K562 (cell line): ENCODE measurements at regions not wholly inside any gene's neighbourhood (a gene's known extent, or its start where the extent isn't known, plus 50 kb on each side); places are given as distances from the start of the nearest gene placed in this dataset.

Source experiments
- ATAC-seq: fragments of 200-7000 bp; cut with Tn5 transposase; 3 replicates; pipeline ENCODE4 v1.9.1; 2020; ENCODE audit warnings: moderate library complexity
- BruUV-seq: library from RNA; stranded (reverse); fragments of 400-500 nt; replicated peaks from 2 replicates; lab custom pipeline; 2021; lab: Mats Ljungman, UMichigan
- CTCF ChIA-PET: fragments of 300-600 bp; formaldehyde crosslinking; extraction: SDS; loops from one replicate; lab custom pipeline; 2021; ENCODE audit warnings: low intra/inter-chr PET ratio; lab: Yijun Ruan, JAX
- POLR2A ChIA-PET: fragments of 300-600, 350-650 bp; sonication (Branson Sonifier 250); formaldehyde crosslinking; extraction: SDS; loops from one replicate; lab custom pipeline; 2021; ENCODE audit warnings: antibody characterized with exemption, inconsistent platforms; lab: Yijun Ruan, JAX
- DNase-seq, 4 experiments: peaks; one replicate each; pipeline versions ENCODE4 v3.0.0 to v3.0.0-alpha.2; 2011 to 2018; ENCODE audit warnings: low spot score in 3 of 4, mixed read lengths in 3 of 4; ENCODE audit errors: extremely low read depth in 1 of 4
- FAIRE-seq: peaks from 2 replicates; lab custom pipeline; 2011; peaks lifted over from hg19 to GRCh38; lab: Jason Lieb, UNC
- H2AFZ ChIP-seq: 2 replicates; pipeline ENCODE4 v1.6.0; 2011; ENCODE audit warnings: low read depth, low read length, control low read depth, inconsistent platforms
- H3K27ac ChIP-seq: fragments of 200-600 bp; 3 replicates; pipeline ENCODE4 v1.8.0; 2011; ENCODE audit warnings: low read depth, mild to moderate bottlenecking, control low read depth, inconsistent platforms, low read length, moderate library complexity, mixed read lengths; ENCODE audit errors: extremely low read depth
- H3K27me3 ChIP-seq, 2 experiments: fragments of 300-600 bp in 1 of 2; 2 replicates in 1 of 2; 3 replicates in 1 of 2; pipeline versions ENCODE4 v1.6.0 to v1.8.0; 2011; ENCODE audit warnings: inconsistent platforms in 2 of 2, low read length in 2 of 2, mild to moderate bottlenecking in 1 of 2, mixed read lengths in 1 of 2, moderate library complexity in 1 of 2; ENCODE audit not compliant: control insufficient read depth in 2 of 2, insufficient read depth in 2 of 2
- H3K36me3 ChIP-seq: fragments of 300-600 bp; 3 replicates; pipeline ENCODE4 v1.8.0; 2011; ENCODE audit warnings: mild to moderate bottlenecking, low read length, inconsistent platforms; ENCODE audit not compliant: control insufficient read depth, insufficient read depth
- H3K4me1 ChIP-seq, 2 experiments: fragments of 200-600 bp in 1 of 2; replicated peaks in 1 of 2; 2 replicates in 1 of 2; 3 replicates in 1 of 2; pipeline versions ENCODE4 v1.5.1 to v1.8.0; 2011; ENCODE audit warnings: inconsistent platforms in 2 of 2, low read length in 2 of 2, mild to moderate bottlenecking in 1 of 2, mixed read lengths in 1 of 2, moderate library complexity in 1 of 2; ENCODE audit not compliant: control insufficient read depth in 2 of 2, insufficient read depth in 2 of 2
- H3K4me2 ChIP-seq: 2 replicates; pipeline ENCODE4 v1.6.1; 2011; ENCODE audit warnings: low read length, control low read depth, inconsistent platforms, mixed read lengths; ENCODE audit not compliant: insufficient read depth
- H3K4me3 ChIP-seq: fragments of 200-600 bp; sonication (generic), shearing (Covaris generic); 2 replicates; pipeline ENCODE4 v1.5.1; 2016; ENCODE audit warnings: control low read depth, inconsistent platforms
- H3K79me2 ChIP-seq: fragments of 200-600 bp; 3 replicates; pipeline ENCODE4 v1.8.0; 2011; ENCODE audit warnings: low read length, inconsistent platforms; ENCODE audit not compliant: control insufficient read depth, insufficient read depth
- H3K9ac ChIP-seq, 2 experiments: 2 replicates each; pipeline versions ENCODE4 v1.6.0 to v1.6.1; 2011; ENCODE audit warnings: low read depth in 2 of 2, low read length in 2 of 2, control low read depth in 1 of 2, inconsistent platforms in 1 of 2, mild to moderate bottlenecking in 1 of 2, mixed read lengths in 1 of 2; ENCODE audit not compliant: insufficient read depth in 1 of 2
- H3K9me1 ChIP-seq: one replicate; pipeline ENCODE4 v1.6.0; 2011; ENCODE audit warnings: inconsistent platforms, mild to moderate bottlenecking, low read length, moderate library complexity; ENCODE audit not compliant: control insufficient read depth, insufficient read depth
- H3K9me3 ChIP-seq: replicated peaks from 2 replicates; pipeline ENCODE4 v1.5.1; 2011; ENCODE audit warnings: low read depth, low read length, inconsistent platforms; ENCODE audit not compliant: control insufficient read depth, insufficient read depth
- H4K20me1 ChIP-seq: replicated peaks from 2 replicates; pipeline ENCODE4 v1.6.1; 2011; ENCODE audit warnings: low read length, inconsistent platforms, mixed read lengths; ENCODE audit not compliant: control insufficient read depth, insufficient read depth
- CHD4 ChIP-seq: fragments of 200-600 bp; sonication (generic); IDR thresholded peaks from 3 replicates; pipeline ENCODE4 v1.6.1; 2012; ENCODE audit warnings: low read depth, mild to moderate bottlenecking, mixed read lengths, low read length, inconsistent platforms; ENCODE audit not compliant: insufficient read depth, insufficient replicate concordance, poor library complexity, severe bottlenecking
- FOXK2 ChIP-seq, 2 experiments: fragments of 450-650 bp; IDR thresholded peaks in 1 of 2; conservative IDR thresholded peaks in 1 of 2; 2 replicates each; pipeline ENCODE4 v1.6.1; 2016; ENCODE audit warnings: low read depth in 2 of 2, mild to moderate bottlenecking in 1 of 2
- KAT2B ChIP-seq: IDR thresholded peaks from one replicate; pipeline ENCODE4 v1.6.1; 2012; ENCODE audit warnings: low read depth, mild to moderate bottlenecking, control low read depth, inconsistent platforms, low read length, moderate library complexity
- L3MBTL2 ChIP-seq: fragments of 450-650 bp; IDR thresholded peaks from 2 replicates; pipeline ENCODE4 v1.6.1; 2016; ENCODE audit warnings: mild to moderate bottlenecking, moderate library complexity
- TFAM ChIP-seq: fragments of 250-450 bp; sonication (Bioruptor Pico); conservative IDR thresholded peaks from 2 replicates; pipeline ENCODE4 v1.5.0; 2021; ENCODE audit warnings: mild to moderate bottlenecking, moderate library complexity
- XRCC3 ChIP-seq: fragments of 450-650 bp; IDR thresholded peaks from 2 replicates; pipeline ENCODE4 v1.6.1; 2017; ENCODE audit warnings: mild to moderate bottlenecking, moderate library complexity
- ZNF133 ChIP-seq: fragments of 250-450 bp; sonication (Bioruptor Pico); IDR thresholded peaks from 2 replicates; pipeline ENCODE4 v1.4.0; 2020; ENCODE audit warnings: mild to moderate bottlenecking
- ZNF143 ChIP-seq: sonication (generic); formaldehyde crosslinking; IDR thresholded peaks from 2 replicates; pipeline ENCODE4 v1.9.0; 2022; ENCODE audit warnings: mild to moderate bottlenecking, missing genetic modification reagents
- ZNF274 ChIP-seq: IDR thresholded peaks from 2 replicates; pipeline ENCODE4 v1.6.1; 2011; ENCODE audit warnings: low read depth, mild to moderate bottlenecking, low read length, moderate library complexity, borderline replicate concordance
- ZNF280A ChIP-seq: fragments of 450-650 bp; IDR thresholded peaks from 2 replicates; pipeline ENCODE4 v1.6.1; 2018; ENCODE audit warnings: mild to moderate bottlenecking, low read depth; ENCODE audit not compliant: partially characterized antibody
- ZNF696 ChIP-seq: fragments of 250-450 bp; sonication (Bioruptor Pico); conservative IDR thresholded peaks from 2 replicates; pipeline ENCODE4 v1.4.0; 2020; ENCODE audit warnings: mild to moderate bottlenecking, moderate library complexity
- WGBS: fragments of 100-300 bp; shearing (Covaris generic); methylation state at CpG from one replicate; pipeline ENCODE4 v1.1.6; 2016; ENCODE audit warnings: low coverage, mixed read lengths; ENCODE audit not compliant: insufficient coverage; ENCODE audit errors: missing lambda C conversion rate; 5-methylcytosine and 5-hydroxymethylcytosine counted together
- in situ Hi-C: fragments of 300-500 bp; cut with MboI; formaldehyde crosslinking; loops from 4 replicates; pipeline ENCODE4 v1.15.0; 2018; ENCODE audit warnings: inconsistent platforms, mixed read lengths
- intact Hi-C: fragments of 100-400 bp; cut with micrococcal nuclease; formaldehyde crosslinking; loops from 2 replicates; pipeline ENCODE4 v1.14.2; 2022
- TF ChIP-seq, protein P1 (sequence below): sonication (generic); formaldehyde crosslinking; IDR thresholded peaks from 2 replicates; pipeline ENCODE4 v1.8.0; 2022; ENCODE audit warnings: mild to moderate bottlenecking, missing genetic modification reagents, borderline replicate concordance
- TF ChIP-seq, protein P2 (sequence below), 2 experiments: fragments of 450-650 bp in 1 of 2; IDR thresholded peaks; 2 replicates each; pipeline ENCODE4 v1.6.1; 2011 to 2017; ENCODE audit warnings: low read depth in 2 of 2, antibody characterized with exemption in 1 of 2, borderline replicate concordance in 1 of 2, low read length in 1 of 2, mild to moderate bottlenecking in 1 of 2, mixed read lengths in 1 of 2; ENCODE audit not compliant: control insufficient read depth in 1 of 2
- TF ChIP-seq, protein P3 (sequence below): sonication (generic); formaldehyde crosslinking; IDR thresholded peaks from 2 replicates; pipeline ENCODE4 v1.4.0; 2020; ENCODE audit warnings: mild to moderate bottlenecking, missing genetic modification reagents

- H3K9me1 ChIP-seq: no peaks in the 10 kb centered on the region
- no peak for ATAC-seq
- no peaks in the 10 kb centered on the region for H3K9me3 ChIP-seq
- POLR2A ChIA-PET: interaction anchor here (0.6 kb wide), 1 partner anchor 395 kb away, joined by 3 read pairs; no protein-coding TSS in a partner anchor
- FAIRE-seq: no peak
- H3K36me3 ChIP-seq: no peaks in the 10 kb centered on the region
- H4K20me1 ChIP-seq: no peaks in the 10 kb centered on the region
- DNase-seq: no peak
- H3K4me2 ChIP-seq: no peak overlapping the region
- no peaks in the 10 kb centered on the region for H3K4me1 ChIP-seq
- no peak overlapping the region for H3K4me3 ChIP-seq
- BruUV-seq: no TSS peak
- no peaks in the 10 kb centered on the region for H3K79me2 ChIP-seq
- H3K27ac ChIP-seq: no peak overlapping the region
- CTCF ChIA-PET: no interaction called here
- no peak overlapping the region for H2AFZ ChIP-seq
- in situ Hi-C loops (no loop called here), intact Hi-C loops (no loop called here)
- 0% methylated on average over 6 of the region's 6 CpGs for WGBS
- peaks cover 3 to 25% of the 10 kb centered on the region in 2 experiments for H3K27me3 ChIP-seq
- no peak overlapping the region for H3K9ac ChIP-seq
- TF ChIP-seq FOXK2 (conservative IDR thresholded peaks at IDR 0.05 in 1 of 2, IDR thresholded peaks at IDR 0.05 in 1 of 2; ENCODE audit: low read depth in 2 of 2): no peak
- TF ChIP-seq ZNF280A: no peak
- TF ChIP-seq ZNF696 (CRISPR knock-in tag): no peak
- TF ChIP-seq, protein P1, sequence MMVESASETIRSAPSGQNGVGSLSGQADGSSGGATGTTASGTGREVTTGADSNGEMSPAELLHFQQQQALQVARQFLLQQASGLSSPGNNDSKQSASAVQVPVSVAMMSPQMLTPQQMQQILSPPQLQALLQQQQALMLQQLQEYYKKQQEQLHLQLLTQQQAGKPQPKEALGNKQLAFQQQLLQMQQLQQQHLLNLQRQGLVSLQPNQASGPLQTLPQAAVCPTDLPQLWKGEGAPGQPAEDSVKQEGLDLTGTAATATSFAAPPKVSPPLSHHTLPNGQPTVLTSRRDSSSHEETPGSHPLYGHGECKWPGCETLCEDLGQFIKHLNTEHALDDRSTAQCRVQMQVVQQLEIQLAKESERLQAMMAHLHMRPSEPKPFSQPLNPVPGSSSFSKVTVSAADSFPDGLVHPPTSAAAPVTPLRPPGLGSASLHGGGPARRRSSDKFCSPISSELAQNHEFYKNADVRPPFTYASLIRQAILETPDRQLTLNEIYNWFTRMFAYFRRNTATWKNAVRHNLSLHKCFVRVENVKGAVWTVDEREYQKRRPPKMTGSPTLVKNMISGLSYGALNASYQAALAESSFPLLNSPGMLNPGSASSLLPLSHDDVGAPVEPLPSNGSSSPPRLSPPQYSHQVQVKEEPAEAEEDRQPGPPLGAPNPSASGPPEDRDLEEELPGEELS (CRISPR knock-in tag): no peak
- no peak for TF ChIP-seq L3MBTL2
- no peak for TF ChIP-seq CHD4
- no peak for TF ChIP-seq ZNF133 (CRISPR knock-in tag)
- TF ChIP-seq, protein P2, sequence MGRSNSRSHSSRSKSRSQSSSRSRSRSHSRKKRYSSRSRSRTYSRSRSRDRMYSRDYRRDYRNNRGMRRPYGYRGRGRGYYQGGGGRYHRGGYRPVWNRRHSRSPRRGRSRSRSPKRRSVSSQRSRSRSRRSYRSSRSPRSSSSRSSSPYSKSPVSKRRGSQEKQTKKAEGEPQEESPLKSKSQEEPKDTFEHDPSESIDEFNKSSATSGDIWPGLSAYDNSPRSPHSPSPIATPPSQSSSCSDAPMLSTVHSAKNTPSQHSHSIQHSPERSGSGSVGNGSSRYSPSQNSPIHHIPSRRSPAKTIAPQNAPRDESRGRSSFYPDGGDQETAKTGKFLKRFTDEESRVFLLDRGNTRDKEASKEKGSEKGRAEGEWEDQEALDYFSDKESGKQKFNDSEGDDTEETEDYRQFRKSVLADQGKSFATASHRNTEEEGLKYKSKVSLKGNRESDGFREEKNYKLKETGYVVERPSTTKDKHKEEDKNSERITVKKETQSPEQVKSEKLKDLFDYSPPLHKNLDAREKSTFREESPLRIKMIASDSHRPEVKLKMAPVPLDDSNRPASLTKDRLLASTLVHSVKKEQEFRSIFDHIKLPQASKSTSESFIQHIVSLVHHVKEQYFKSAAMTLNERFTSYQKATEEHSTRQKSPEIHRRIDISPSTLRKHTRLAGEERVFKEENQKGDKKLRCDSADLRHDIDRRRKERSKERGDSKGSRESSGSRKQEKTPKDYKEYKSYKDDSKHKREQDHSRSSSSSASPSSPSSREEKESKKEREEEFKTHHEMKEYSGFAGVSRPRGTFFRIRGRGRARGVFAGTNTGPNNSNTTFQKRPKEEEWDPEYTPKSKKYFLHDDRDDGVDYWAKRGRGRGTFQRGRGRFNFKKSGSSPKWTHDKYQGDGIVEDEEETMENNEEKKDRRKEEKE (IDR thresholded peaks at IDR 0.05; ENCODE audit: borderline replicate concordance in 1 of 2, control insufficient read depth in 1 of 2, low read depth in 2 of 2, low read length in 1 of 2): no peak
- no peak for TF ChIP-seq XRCC3
- no peak for TF ChIP-seq ZNF274
- TF ChIP-seq ZNF143 (CRISPR knock-in tag): no peak
- TF ChIP-seq TFAM: no peak
- TF ChIP-seq KAT2B: no peak
- TF ChIP-seq, protein P3, sequence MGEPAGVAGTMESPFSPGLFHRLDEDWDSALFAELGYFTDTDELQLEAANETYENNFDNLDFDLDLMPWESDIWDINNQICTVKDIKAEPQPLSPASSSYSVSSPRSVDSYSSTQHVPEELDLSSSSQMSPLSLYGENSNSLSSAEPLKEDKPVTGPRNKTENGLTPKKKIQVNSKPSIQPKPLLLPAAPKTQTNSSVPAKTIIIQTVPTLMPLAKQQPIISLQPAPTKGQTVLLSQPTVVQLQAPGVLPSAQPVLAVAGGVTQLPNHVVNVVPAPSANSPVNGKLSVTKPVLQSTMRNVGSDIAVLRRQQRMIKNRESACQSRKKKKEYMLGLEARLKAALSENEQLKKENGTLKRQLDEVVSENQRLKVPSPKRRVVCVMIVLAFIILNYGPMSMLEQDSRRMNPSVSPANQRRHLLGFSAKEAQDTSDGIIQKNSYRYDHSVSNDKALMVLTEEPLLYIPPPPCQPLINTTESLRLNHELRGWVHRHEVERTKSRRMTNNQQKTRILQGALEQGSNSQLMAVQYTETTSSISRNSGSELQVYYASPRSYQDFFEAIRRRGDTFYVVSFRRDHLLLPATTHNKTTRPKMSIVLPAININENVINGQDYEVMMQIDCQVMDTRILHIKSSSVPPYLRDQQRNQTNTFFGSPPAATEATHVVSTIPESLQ: no peak
These were observed 77.9 kb upstream of the TOX2 start for GRCh38 chr20:43836790-43837189.
